ENCODE measurements at regions not wholly inside any gene's neighbourhood (a gene's known extent, or its start where the extent isn't known, plus 50 kb on each side); places are given as distances from the start of the nearest gene placed in this dataset.

GRCh38 chr15:96414875-96415274 lies 84.4 kb downstream of the NR2F2 start:
- no peak for TF ChIP-seq ARNTL (CRISPR knock-in tag; IDR thresholded peaks at IDR 0.05; ENCODE audit: borderline replicate concordance, low read depth)
- no peak for TF ChIP-seq POU6F1 (CRISPR knock-in tag; IDR thresholded peaks at IDR 0.05; ENCODE audit: borderline replicate concordance, low read depth)
- TF ChIP-seq ISL1 (CRISPR knock-in tag; IDR thresholded peaks at IDR 0.05) = no peak
- TF ChIP-seq ZFP3 (CRISPR knock-in tag; IDR thresholded peaks at IDR 0.05) = no peak
- TF ChIP-seq ZNF8 (CRISPR knock-in tag; IDR thresholded peaks at IDR 0.05) = no peak
- TF ChIP-seq GLIS3 (CRISPR knock-in tag; IDR thresholded peaks at IDR 0.05) = no peak
- no peak for TF ChIP-seq CREB5 (CRISPR knock-in tag; IDR thresholded peaks at IDR 0.05; ENCODE audit: low read depth)
- no peak for TF ChIP-seq PPARA (CRISPR knock-in tag; IDR thresholded peaks at IDR 0.05; ENCODE audit: borderline replicate concordance)
- TF ChIP-seq OSR1 (CRISPR knock-in tag; IDR thresholded peaks at IDR 0.05) = no peak
- TF ChIP-seq SNAI2 (CRISPR knock-in tag; IDR thresholded peaks at IDR 0.05) = no peak

All from SK-N-SH treated with all-trans-retinoic acid at 6 μM for 48 hours (cell line).